ENCODE measurements at regions not wholly inside any gene's neighbourhood (a gene's known extent, or its start where the extent isn't known, plus 50 kb on each side); places are given as distances from the start of the nearest gene placed in this dataset.

GRCh38 chr13:100887729-100888151, 213.1 kb upstream of the TMTC4 start:
- Histone ChIP-seq H3K4me1 (peaks cover 9% of the 10 kb centered on the region), H3K27ac (no peak overlapping the region), H2AFZ (replicated peaks) (no peak overlapping the region), H3K4me3 (no peak overlapping the region), H3K9ac (no peak overlapping the region), H4K20me1 (ENCODE audit: low read depth) (no peaks in the 10 kb centered on the region), H3F3A (ENCODE audit: low read depth) (no peaks in the 10 kb centered on the region), H3K27me3 (no peaks in the 10 kb centered on the region), H3K36me3 (no peaks in the 10 kb centered on the region), H3K9me3 (ENCODE audit: low read depth) (no peaks in the 10 kb centered on the region), H3K79me2 (ENCODE audit: low read depth) (no peaks in the 10 kb centered on the region), H3K4me2 (no peak overlapping the region)
- Mint-ChIP-seq H3K4me1 (peaks cover 13% of the 10 kb centered on the region), H3K4me3 (no peak overlapping the region), H3K9me3 (no peaks in the 10 kb centered on the region), H3K36me3 (no peaks in the 10 kb centered on the region), H3K27ac (no peak overlapping the region), H3K27me3 (ENCODE audit: insufficient read depth, low read depth) (no peaks in the 10 kb centered on the region)
- TF ChIP-seq CTCF (IDR thresholded peaks at IDR 0.05) (no peak), EZH2 (IDR thresholded peaks at IDR 0.05) (no peak), EZH2phosphoT487 (IDR thresholded peaks at IDR 0.05) (no peak)
- DNase-seq (ENCODE audit: low spot score), result no peak

GRCh38 chr13:100883453-100883852, 208.9 kb upstream of the TMTC4 start:
- Histone ChIP-seq H3F3A (ENCODE audit: low read depth) (no peaks in the 10 kb centered on the region), H3K4me3 (no peak overlapping the region), H3K27me3 (no peaks in the 10 kb centered on the region), H3K27ac (no peak overlapping the region), H3K4me2 (no peak overlapping the region), H3K9me3 (ENCODE audit: low read depth) (no peaks in the 10 kb centered on the region), H3K4me1 (no peaks in the 10 kb centered on the region), H3K9ac (no peak overlapping the region), H4K20me1 (ENCODE audit: low read depth) (no peaks in the 10 kb centered on the region), H3K36me3 (no peaks in the 10 kb centered on the region), H2AFZ (replicated peaks) (no peak overlapping the region), H3K79me2 (ENCODE audit: low read depth) (no peaks in the 10 kb centered on the region)
- H3K4me1 Mint-ChIP-seq, result peaks cover 2% of the 10 kb centered on the region
- no peak for TF ChIP-seq CTCF (IDR thresholded peaks at IDR 0.05)
- no peak for TF ChIP-seq EZH2 (IDR thresholded peaks at IDR 0.05)
- no peak for TF ChIP-seq EZH2phosphoT487 (IDR thresholded peaks at IDR 0.05)
- H3K27me3 Mint-ChIP-seq (ENCODE audit: insufficient read depth, low read depth), result no peaks in the 10 kb centered on the region
- no peaks in the 10 kb centered on the region for H3K9me3 Mint-ChIP-seq
- no peaks in the 10 kb centered on the region for H3K36me3 Mint-ChIP-seq
- no peak for DNase-seq (ENCODE audit: low spot score)
- no peak overlapping the region for H3K4me3 Mint-ChIP-seq
- H3K27ac Mint-ChIP-seq, result no peak overlapping the region

GRCh38 chr13:100881291-100881864, 206.8 kb upstream of the TMTC4 start:
- Mint-ChIP-seq H3K4me3 (no peak overlapping the region), H3K9me3 (peaks cover 2% of the 10 kb centered on the region), H3K36me3 (no peaks in the 10 kb centered on the region), H3K27me3 (ENCODE audit: insufficient read depth, low read depth) (no peaks in the 10 kb centered on the region), H3K4me1 (peaks cover 2% of the 10 kb centered on the region), H3K27ac (no peak overlapping the region)
- no peaks in the 10 kb centered on the region for H3K9me3 ChIP-seq (ENCODE audit: low read depth)
- no peak overlapping the region for H3K9ac ChIP-seq
- no peak for DNase-seq (ENCODE audit: low spot score)
- no peaks in the 10 kb centered on the region for H3K4me1 ChIP-seq
- H3K4me2 ChIP-seq, result no peak overlapping the region
- H3K27ac ChIP-seq, result no peak overlapping the region
- H3K4me3 ChIP-seq, result no peak overlapping the region
- no peaks in the 10 kb centered on the region for H4K20me1 ChIP-seq (ENCODE audit: low read depth)
- H3K36me3 ChIP-seq, result no peaks in the 10 kb centered on the region
- H2AFZ ChIP-seq (replicated peaks), result no peak overlapping the region
- TF ChIP-seq EZH2 (IDR thresholded peaks at IDR 0.05), result no peak
- TF ChIP-seq CTCF (IDR thresholded peaks at IDR 0.05), result no peak
- TF ChIP-seq EZH2phosphoT487 (IDR thresholded peaks at IDR 0.05), result no peak
- no peaks in the 10 kb centered on the region for H3K79me2 ChIP-seq (ENCODE audit: low read depth)
- no peaks in the 10 kb centered on the region for H3K27me3 ChIP-seq
- no peaks in the 10 kb centered on the region for H3F3A ChIP-seq (ENCODE audit: low read depth)
